ENCODE measurements at regions not wholly inside any gene's neighbourhood (a gene's known extent, or its start where the extent isn't known, plus 50 kb on each side); places are given as distances from the start of the nearest gene placed in this dataset.
"Not testable (repeated sequence)": the region's sequence is repeated elsewhere in the genome, so short reads cannot be mapped to it uniquely, and the experiment has no call there.

- no peak for TF ChIP-seq POLR2A (IDR thresholded peaks at IDR 0.05)
- no peak for TF ChIP-seq EP300 (IDR thresholded peaks at IDR 0.05)
- TF ChIP-seq, protein P1, sequence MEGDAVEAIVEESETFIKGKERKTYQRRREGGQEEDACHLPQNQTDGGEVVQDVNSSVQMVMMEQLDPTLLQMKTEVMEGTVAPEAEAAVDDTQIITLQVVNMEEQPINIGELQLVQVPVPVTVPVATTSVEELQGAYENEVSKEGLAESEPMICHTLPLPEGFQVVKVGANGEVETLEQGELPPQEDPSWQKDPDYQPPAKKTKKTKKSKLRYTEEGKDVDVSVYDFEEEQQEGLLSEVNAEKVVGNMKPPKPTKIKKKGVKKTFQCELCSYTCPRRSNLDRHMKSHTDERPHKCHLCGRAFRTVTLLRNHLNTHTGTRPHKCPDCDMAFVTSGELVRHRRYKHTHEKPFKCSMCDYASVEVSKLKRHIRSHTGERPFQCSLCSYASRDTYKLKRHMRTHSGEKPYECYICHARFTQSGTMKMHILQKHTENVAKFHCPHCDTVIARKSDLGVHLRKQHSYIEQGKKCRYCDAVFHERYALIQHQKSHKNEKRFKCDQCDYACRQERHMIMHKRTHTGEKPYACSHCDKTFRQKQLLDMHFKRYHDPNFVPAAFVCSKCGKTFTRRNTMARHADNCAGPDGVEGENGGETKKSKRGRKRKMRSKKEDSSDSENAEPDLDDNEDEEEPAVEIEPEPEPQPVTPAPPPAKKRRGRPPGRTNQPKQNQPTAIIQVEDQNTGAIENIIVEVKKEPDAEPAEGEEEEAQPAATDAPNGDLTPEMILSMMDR (IDR thresholded peaks at IDR 0.05), result no peak
- no peak for TF ChIP-seq POLR2AphosphoS5 (IDR thresholded peaks at IDR 0.05)
- Histone ChIP-seq H3K27me3 (no peaks in the 10 kb centered on the region), H3K36me3 (no peaks in the 10 kb centered on the region), H3K9me3 (no peaks in the 10 kb centered on the region), H3K4me1 (no peaks in the 10 kb centered on the region), H3K27ac (no peak overlapping the region), H3K4me3 (no peak overlapping the region)
- no peak for DNase-seq
- intact Hi-C loops (cut with DNase I), result no loop called here
- 75 to 81% methylated on average over 5 of the region's 5 CpGs for WGBS, 2 donors
Observed at GRCh38 chr5:6248132-6248531, 130.2 kb downstream of the MED10 start.

DNA sequence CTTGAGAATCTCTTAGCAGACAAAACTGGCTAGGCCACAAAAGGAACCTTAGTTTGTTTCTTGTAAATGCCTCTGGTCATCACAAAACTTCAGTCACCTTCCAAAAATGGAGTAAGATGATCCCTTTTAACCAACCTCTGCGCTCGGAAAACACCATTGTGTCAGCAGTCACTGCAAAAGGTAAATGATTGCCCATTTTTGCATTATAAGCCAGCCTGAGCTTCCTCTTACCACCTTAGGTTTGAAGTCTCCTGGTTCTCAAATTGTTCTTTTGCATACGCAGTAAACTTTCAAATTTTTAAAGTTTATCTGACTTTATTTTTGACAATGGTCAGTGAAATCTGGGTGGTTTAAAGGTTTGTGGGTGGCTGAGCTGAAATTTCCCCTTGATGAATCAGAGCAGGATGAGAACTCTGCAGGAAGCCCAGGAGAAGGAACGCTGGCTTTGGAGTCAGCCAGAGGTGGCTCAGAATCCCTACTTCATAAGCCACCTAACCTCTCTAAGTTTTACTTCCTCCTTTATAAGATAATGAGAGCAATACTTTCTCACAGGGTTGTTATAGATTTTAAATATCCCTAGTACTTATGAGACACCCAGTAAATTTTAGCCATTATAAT lies 131.4 kb downstream of the MED10 start:
- WGBS, 2 donors, result 80% methylated on average over 4 of the region's 4 CpGs
- DNase-seq, result no peak
- H3K27me3 ChIP-seq, result no peaks in the 10 kb centered on the region
- H3K4me3 ChIP-seq, result no peak overlapping the region
- H3K4me1 ChIP-seq, result no peaks in the 10 kb centered on the region
- no peaks in the 10 kb centered on the region for H3K9me3 ChIP-seq
- TF ChIP-seq POLR2A (IDR thresholded peaks at IDR 0.05) (no peak), POLR2AphosphoS5 (IDR thresholded peaks at IDR 0.05) (no peak), EP300 (IDR thresholded peaks at IDR 0.05) (no peak)
- TF ChIP-seq, protein P1 (IDR thresholded peaks at IDR 0.05), result no peak
- no peak overlapping the region for H3K27ac ChIP-seq
- H3K36me3 ChIP-seq, result no peaks in the 10 kb centered on the region
- intact Hi-C loops (cut with DNase I), result no loop called here

GRCh38 chr5:6244339-6244714 lies 134.0 kb downstream of the MED10 start:
- no peak for DNase-seq

DNA sequence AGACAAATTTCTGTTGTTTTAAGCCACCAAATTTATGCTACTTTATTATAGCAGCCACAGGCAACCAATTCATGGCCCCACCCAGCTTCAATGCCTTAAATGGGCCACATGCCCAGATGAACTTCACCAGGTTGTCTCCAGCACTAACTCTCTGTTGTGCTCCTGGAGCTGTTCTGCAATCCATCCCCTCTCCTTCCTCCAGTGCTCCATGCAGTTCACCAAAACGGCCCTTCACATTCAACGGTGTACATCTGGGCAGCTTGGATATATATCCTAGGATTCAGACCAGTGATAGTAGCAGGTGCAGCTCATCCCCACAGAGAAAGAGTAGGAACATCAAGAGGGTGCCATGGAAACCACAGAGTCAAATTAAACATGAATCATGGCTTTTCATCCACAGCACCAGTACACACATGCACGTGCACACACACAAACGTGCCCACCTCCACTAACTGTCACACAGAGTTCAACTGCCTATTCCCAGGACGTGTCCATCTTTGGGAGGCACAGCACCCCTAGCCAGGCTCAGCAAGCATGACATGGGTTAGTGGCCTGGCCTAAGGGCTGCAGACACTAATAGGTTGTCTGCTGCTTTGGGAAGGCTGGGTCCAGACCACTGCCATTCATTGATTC lies 134.5 kb downstream of the MED10 start:
- H3K4me3 ChIP-seq, result no peak overlapping the region
- H3K9me3 ChIP-seq, result peaks cover 0 to 9% (median 0%) of the 10 kb centered on the region in 4 donors
- H3K4me1 ChIP-seq, result no peaks in the 10 kb centered on the region
- H3K27ac ChIP-seq, result no peak overlapping the region
- DNase-seq, result no peak
- H3K27me3 ChIP-seq, result no peaks in the 10 kb centered on the region
- H3K36me3 ChIP-seq, result no peaks in the 10 kb centered on the region
- TF ChIP-seq POLR2A (IDR thresholded peaks at IDR 0.05) (no peak), POLR2AphosphoS5 (IDR thresholded peaks at IDR 0.05) (no peak), EP300 (IDR thresholded peaks at IDR 0.05) (no peak)
- TF ChIP-seq, protein P1 (IDR thresholded peaks at IDR 0.05), result no peak
- intact Hi-C loops (cut with DNase I), result no loop called here
- 77 to 84% methylated on average over 5 of the region's 5 CpGs for WGBS, 2 donors

More at GRCh38 chr5:6244339-6244714, 134.0 kb downstream of the MED10 start:
- intact Hi-C loops (cut with DNase I), result no loop called here
- H3K4me1 ChIP-seq, result no peaks in the 10 kb centered on the region
- TF ChIP-seq POLR2AphosphoS5 (IDR thresholded peaks at IDR 0.05) (no peak), EP300 (IDR thresholded peaks at IDR 0.05) (no peak), POLR2A (IDR thresholded peaks at IDR 0.05) (no peak)
- TF ChIP-seq, protein P1 (IDR thresholded peaks at IDR 0.05), result no peak
- H3K4me3 ChIP-seq, result no peak overlapping the region
- H3K27me3 ChIP-seq, result no peaks in the 10 kb centered on the region
- 37 to 76% methylated on average over 2 of the region's 2 CpGs for WGBS, 2 donors
- no peaks in the 10 kb centered on the region for H3K36me3 ChIP-seq
- no peak overlapping the region for H3K27ac ChIP-seq
- H3K9me3 ChIP-seq, result peaks cover 0 to 9% (median 0%) of the 10 kb centered on the region in 4 donors

GRCh38 chr5:6241056-6241455 lies 137.3 kb downstream of the MED10 start:
- H3K27me3 ChIP-seq; H3K4me1 ChIP-seq; H3K9me3 ChIP-seq; H3K36me3 ChIP-seq; H3K4me3 ChIP-seq; DNase-seq; intact Hi-C loops (cut with DNase I); H3K27ac ChIP-seq: not testable (repeated sequence)

Data from sigmoid colon (tissue), 6 donors.